B cell (primary cell): ENCODE measurements at regions not wholly inside any gene's neighbourhood (a gene's known extent, or its start where the extent isn't known, plus 50 kb on each side); places are given as distances from the start of the nearest gene placed in this dataset.

ENCODE experiments used
- ATAC-seq: fragments of 200-7000 bp; cut with Tn5 transposase; one replicate; pipeline ENCODE4 v1.10.0; 2021; ENCODE audit warnings: low read depth, mild to moderate bottlenecking, moderate number of reproducible peaks, moderate library complexity
- CTCF ChIA-PET: fragments of 350-600 bp; sonication (Branson Sonifier 250); formaldehyde crosslinking; loops from one replicate; lab custom pipeline; 2021; ENCODE audit warnings: antibody characterized with exemption, inconsistent platforms; lab: Charles Lee
- POLR2A ChIA-PET: fragments of 350-600 bp; sonication (Branson Sonifier 250); formaldehyde crosslinking; loops from one replicate; lab custom pipeline; 2021; ENCODE audit warnings: antibody characterized with exemption; lab: Charles Lee
- DNase-seq: peaks from one replicate; pipeline ENCODE4 v3.0.0; 2013
- H2AFZ ChIP-seq: 2 replicates; pipeline ENCODE4 v1.6.1; 2012; ENCODE audit warnings: mild to moderate bottlenecking, low read depth, low read length; ENCODE audit not compliant: insufficient read depth, poor library complexity, severe bottlenecking
- H3K27ac ChIP-seq, 2 donors: 1 replicate in 1 of 2; 2 replicates in 1 of 2; pipeline ENCODE4 v1.5.1; 2012 to 2013; ENCODE audit warnings: low read length in 2 of 2, mild to moderate bottlenecking in 2 of 2, moderate library complexity in 1 of 2
- H3K27me3 ChIP-seq, 4 experiments: fragments of 200-600 bp in 1 of 4; sonication (generic) in 1 of 4; replicated peaks in 1 of 4; 1 replicate in 2 of 4; 2 replicates in 2 of 4; pipeline versions ENCODE4 v1.6.1 to v1.7.0; 2013 to 2016; ENCODE audit warnings: low read length in 3 of 4, mild to moderate bottlenecking in 2 of 4, mixed read lengths in 1 of 4, moderate library complexity in 1 of 4; ENCODE audit not compliant: insufficient read depth in 4 of 4, control insufficient read depth in 3 of 4; ENCODE audit errors: control extremely low read depth in 1 of 4
- H3K36me3 ChIP-seq, 2 experiments: replicated peaks in 1 of 2; 1 replicate in 1 of 2; 2 replicates in 1 of 2; pipeline versions ENCODE4 v1.6.1 to v1.7.1; 2013; ENCODE audit warnings: low read length in 1 of 2; ENCODE audit not compliant: insufficient read depth in 2 of 2, control insufficient read depth in 1 of 2; ENCODE audit errors: control extremely low read depth in 1 of 2, extremely low read depth in 1 of 2
- H3K4me1 ChIP-seq, 2 donors: fragments of 200-600 bp in 1 of 2; sonication (generic) in 1 of 2; 1 replicate in 1 of 2; 2 replicates in 1 of 2; pipeline versions ENCODE4 v1.5.1 to v1.6.1; 2013 to 2017; ENCODE audit warnings: low read length in 2 of 2; ENCODE audit not compliant: control insufficient read depth in 2 of 2, insufficient read depth in 2 of 2
- H3K4me2 ChIP-seq: replicated peaks from 2 replicates; pipeline ENCODE3; 2012; ENCODE audit warnings: mild to moderate bottlenecking, low read depth, low read length; ENCODE audit not compliant: poor library complexity, severe bottlenecking
- H3K4me3 ChIP-seq, 5 experiments: fragments of 200-600 bp in 1 of 5; sonication (generic) in 1 of 5; 1 replicate in 3 of 5; 2 replicates in 2 of 5; pipeline versions ENCODE4 v1.5.1 to v1.7.0; 2011 to 2016; ENCODE audit warnings: low read length in 4 of 5, mild to moderate bottlenecking in 4 of 5, low read depth in 2 of 5, control low read depth in 1 of 5, moderate library complexity in 1 of 5; ENCODE audit not compliant: insufficient read depth in 1 of 5; ENCODE audit errors: control extremely low read depth in 1 of 5, extremely low read depth in 1 of 5
- H3K79me2 ChIP-seq: fragments of 200-600 bp; sonication (generic); one replicate; pipeline ENCODE4 v1.6.0; 2016; ENCODE audit warnings: low read length; ENCODE audit not compliant: control insufficient read depth, insufficient read depth
- H3K9ac ChIP-seq: fragments of 200-600 bp; sonication (generic); 2 replicates; pipeline ENCODE4 v1.6.1; 2017; ENCODE audit warnings: mild to moderate bottlenecking, low read length, moderate library complexity
- H3K9me3 ChIP-seq, 3 donors: one replicate each; pipeline versions ENCODE4 v1.6.1 to v1.7.1; 2013; ENCODE audit warnings: low read length in 2 of 3; ENCODE audit not compliant: control insufficient read depth in 2 of 3, insufficient read depth in 1 of 3; ENCODE audit errors: control extremely low read depth in 1 of 3
- H4K20me1 ChIP-seq: 2 replicates; pipeline ENCODE4 v1.6.0; 2012; ENCODE audit warnings: mild to moderate bottlenecking, low read length; ENCODE audit not compliant: insufficient read depth, control insufficient read depth, poor library complexity, severe bottlenecking
- H3K27ac Mint-ChIP-seq: one replicate; pipeline ENCODE4 v1.8.0; 2021; ENCODE audit warnings: mixed read lengths
- H3K27me3 Mint-ChIP-seq: one replicate; pipeline ENCODE4 v1.8.0; 2021; ENCODE audit warnings: mixed read lengths
- H3K4me1 Mint-ChIP-seq: one replicate; pipeline ENCODE4 v1.8.0; 2021; ENCODE audit warnings: mixed read lengths
- H3K4me3 Mint-ChIP-seq: one replicate; pipeline ENCODE4 v1.8.0; 2021; ENCODE audit warnings: mixed read lengths
- H3K9me3 Mint-ChIP-seq: one replicate; pipeline ENCODE4 v1.8.0; 2022; ENCODE audit warnings: mixed read lengths; ENCODE audit not compliant: insufficient read depth
- CTCF ChIP-seq: fragments of 200-600 bp; IDR thresholded peaks from one replicate; pipeline ENCODE4 v1.8.0; 2022; ENCODE audit warnings: antibody characterized with exemption, mild to moderate bottlenecking
- EZH2 ChIP-seq: IDR thresholded peaks from 2 replicates; pipeline ENCODE4 v1.6.1; 2012; ENCODE audit warnings: borderline replicate concordance, low read depth, mild to moderate bottlenecking, moderate library complexity, low read length; ENCODE audit not compliant: insufficient read depth, poor library complexity, severe bottlenecking
- WGBS: methylation state at CpG from one replicate; pipeline ENCODE4 v1.1.5; 2013; ENCODE audit warnings: missing lambda C conversion rate; ENCODE audit not compliant: insufficient coverage; 5-methylcytosine and 5-hydroxymethylcytosine counted together
- intact Hi-C: fragments of 100-400 bp; cut with micrococcal nuclease; formaldehyde crosslinking; loops from one replicate; pipeline ENCODE4 v1.10.0; 2022

DNA sequence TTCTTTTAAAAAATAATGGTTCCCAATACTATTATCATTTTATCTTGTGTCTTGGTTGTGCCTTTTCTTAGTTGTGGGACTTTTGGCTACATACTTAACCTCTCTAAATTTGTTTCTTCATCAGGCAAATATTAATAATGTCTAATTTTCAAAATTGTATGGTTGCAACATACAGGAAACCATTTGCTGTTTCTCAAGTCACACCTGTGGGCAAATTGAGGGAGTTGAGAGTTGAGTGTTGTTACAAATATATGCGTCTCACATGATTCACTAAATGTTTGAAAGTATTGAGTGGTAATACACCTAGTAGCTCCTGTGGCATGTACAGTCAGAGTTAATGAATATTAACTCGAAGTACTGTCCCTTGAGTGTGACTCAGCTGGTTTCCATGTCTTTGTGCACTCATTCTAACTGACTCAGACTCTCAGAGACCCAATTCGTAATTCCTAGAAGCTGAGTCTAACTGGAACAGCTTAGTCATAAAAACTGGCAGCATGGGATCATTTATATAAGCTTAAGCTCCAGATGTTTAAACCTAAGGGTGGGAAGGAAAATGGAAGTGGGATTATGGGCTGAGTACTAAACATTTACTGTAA lies 802.4 kb downstream of the TRIML1 start:
- no peaks in the 10 kb centered on the region for H3K79me2 ChIP-seq
- TF ChIP-seq EZH2 = no peak
- TF ChIP-seq CTCF = no peak
- no peak overlapping the region for H3K9ac ChIP-seq
- ChIA-PET CTCF (no interaction called here), POLR2A (no interaction called here)
- no peak overlapping the region for H3K4me2 ChIP-seq
- H4K20me1 ChIP-seq = no peaks in the 10 kb centered on the region
- no peaks in the 10 kb centered on the region for H3K27me3 ChIP-seq
- no peak overlapping the region for H3K27ac Mint-ChIP-seq
- no peak overlapping the region for H3K4me3 Mint-ChIP-seq
- H3K4me1 ChIP-seq = no peaks in the 10 kb centered on the region
- no peak for DNase-seq
- peaks cover 0 to 3% (median 0%) of the 10 kb centered on the region in 3 donors for H3K9me3 ChIP-seq
- no peak overlapping the region for H3K4me3 ChIP-seq
- H3K27me3 Mint-ChIP-seq = no peaks in the 10 kb centered on the region
- ATAC-seq = no peak
- no peaks in the 10 kb centered on the region for H3K4me1 Mint-ChIP-seq
- H3K27ac ChIP-seq = no peak overlapping the region
- H3K9me3 Mint-ChIP-seq = peaks cover 2% of the 10 kb centered on the region
- no peaks in the 10 kb centered on the region for H3K36me3 ChIP-seq
- intact Hi-C loops = no loop called here
- H2AFZ ChIP-seq = no peak overlapping the region
- 75% methylated on average over 2 of the region's 3 CpGs for WGBS

GRCh38 chr4:188942606-188943005 lies 803.4 kb downstream of the TRIML1 start:
- no peaks in the 10 kb centered on the region for H3K27me3 Mint-ChIP-seq
- H3K9me3 Mint-ChIP-seq = peaks cover 2% of the 10 kb centered on the region
- H3K4me1 Mint-ChIP-seq = no peaks in the 10 kb centered on the region
- H3K9ac ChIP-seq = no peak overlapping the region
- no peaks in the 10 kb centered on the region for H3K27me3 ChIP-seq
- intact Hi-C loops = no loop called here
- H3K27ac Mint-ChIP-seq = no peak overlapping the region
- no peak overlapping the region for H3K4me3 Mint-ChIP-seq
- H3K79me2 ChIP-seq = no peaks in the 10 kb centered on the region
- H3K36me3 ChIP-seq = no peaks in the 10 kb centered on the region
- no peak overlapping the region for H2AFZ ChIP-seq
- no peaks in the 10 kb centered on the region for H4K20me1 ChIP-seq
- no peaks in the 10 kb centered on the region for H3K4me1 ChIP-seq
- H3K4me2 ChIP-seq = no peak overlapping the region
- TF ChIP-seq EZH2 = no peak
- no peak for TF ChIP-seq CTCF
- WGBS = no CpG with 5 or more reads among the region's 3 CpGs
- ChIA-PET POLR2A (no interaction called here), CTCF (no interaction called here)
- DNase-seq (no peak), ATAC-seq (no peak)
- H3K9me3 ChIP-seq = peaks cover 0 to 3% (median 0%) of the 10 kb centered on the region in 3 donors
- H3K27ac ChIP-seq = no peak overlapping the region
- no peak overlapping the region for H3K4me3 ChIP-seq
